Ovary (tissue), 3 donors: ENCODE measurements at regions not wholly inside any gene's neighbourhood (a gene's known extent, or its start where the extent isn't known, plus 50 kb on each side); places are given as distances from the start of the nearest gene placed in this dataset.

Source experiments
- EP300 ChIP-seq: sonication (generic); formaldehyde crosslinking; IDR thresholded peaks from one replicate; pipeline ENCODE4 v1.6.1; 2017; ENCODE audit warnings: antibody characterized with exemption
- POLR2A ChIP-seq: fragments of 450-650 bp; IDR thresholded peaks from one replicate; pipeline ENCODE4 v1.6.1; 2017; ENCODE audit warnings: antibody characterized with exemption, mild to moderate bottlenecking, moderate library complexity
- TF ChIP-seq, protein P1 (sequence below), 3 donors: fragments of 450-650 bp in 2 of 3; fragments of 200-600 bp in 1 of 3; IDR thresholded peaks; one replicate each; pipeline versions ENCODE4 v1.5.1 to v1.8.0; 2016 to 2022; ENCODE audit warnings: antibody characterized with exemption in 3 of 3, mild to moderate bottlenecking in 1 of 3
- donor health status: DM: no; HTN: no; CAD: no.

GRCh38 chr3:147757866-147758265 lies 348.7 kb downstream of the ZIC1 start:
- no peak for TF ChIP-seq EP300
- TF ChIP-seq, protein P1, sequence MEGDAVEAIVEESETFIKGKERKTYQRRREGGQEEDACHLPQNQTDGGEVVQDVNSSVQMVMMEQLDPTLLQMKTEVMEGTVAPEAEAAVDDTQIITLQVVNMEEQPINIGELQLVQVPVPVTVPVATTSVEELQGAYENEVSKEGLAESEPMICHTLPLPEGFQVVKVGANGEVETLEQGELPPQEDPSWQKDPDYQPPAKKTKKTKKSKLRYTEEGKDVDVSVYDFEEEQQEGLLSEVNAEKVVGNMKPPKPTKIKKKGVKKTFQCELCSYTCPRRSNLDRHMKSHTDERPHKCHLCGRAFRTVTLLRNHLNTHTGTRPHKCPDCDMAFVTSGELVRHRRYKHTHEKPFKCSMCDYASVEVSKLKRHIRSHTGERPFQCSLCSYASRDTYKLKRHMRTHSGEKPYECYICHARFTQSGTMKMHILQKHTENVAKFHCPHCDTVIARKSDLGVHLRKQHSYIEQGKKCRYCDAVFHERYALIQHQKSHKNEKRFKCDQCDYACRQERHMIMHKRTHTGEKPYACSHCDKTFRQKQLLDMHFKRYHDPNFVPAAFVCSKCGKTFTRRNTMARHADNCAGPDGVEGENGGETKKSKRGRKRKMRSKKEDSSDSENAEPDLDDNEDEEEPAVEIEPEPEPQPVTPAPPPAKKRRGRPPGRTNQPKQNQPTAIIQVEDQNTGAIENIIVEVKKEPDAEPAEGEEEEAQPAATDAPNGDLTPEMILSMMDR (IDR thresholded peaks at IDR 0.05), result no peak
- no peak for TF ChIP-seq POLR2A
